DND-41 (cell line): ENCODE measurements at regions not wholly inside any gene's neighbourhood (a gene's known extent, or its start where the extent isn't known, plus 50 kb on each side); places are given as distances from the start of the nearest gene placed in this dataset.

Experiments
- ATAC-seq: fragments of 200-7000 bp; cut with Tn5 transposase; 3 replicates; pipeline ENCODE4 v1.9.1; 2021; ENCODE audit warnings: low read depth; ENCODE audit not compliant: insufficient read depth
- DNase-seq: peaks from one replicate; pipeline ENCODE4 v3.0.0-alpha.2; 2020
- H2AFZ ChIP-seq: 2 replicates; pipeline ENCODE4 v1.6.0; 2012; ENCODE audit warnings: low read depth, low read length
- H3K27ac ChIP-seq: 2 replicates; pipeline ENCODE4 v1.5.1; 2012; ENCODE audit warnings: low read length, inconsistent platforms
- H3K27me3 ChIP-seq: fragments of 200-600 bp; sonication (generic); 2 replicates; pipeline ENCODE4 v1.6.0; 2012; ENCODE audit warnings: low read length, mild to moderate bottlenecking, inconsistent platforms; ENCODE audit not compliant: insufficient read depth, poor library complexity
- H3K36me3 ChIP-seq: 2 replicates; pipeline ENCODE4 v1.5.1; 2012; ENCODE audit warnings: low read length, inconsistent platforms; ENCODE audit not compliant: insufficient read depth
- H3K4me1 ChIP-seq: 2 replicates; pipeline ENCODE4 v1.5.1; 2012; ENCODE audit warnings: mild to moderate bottlenecking, low read length; ENCODE audit not compliant: insufficient read depth
- H3K4me2 ChIP-seq: 2 replicates; pipeline ENCODE4 v1.6.0; 2012; ENCODE audit warnings: mild to moderate bottlenecking, moderate library complexity, low read length, inconsistent platforms; ENCODE audit not compliant: insufficient read depth
- H3K4me3 ChIP-seq, 2 experiments: fragments of 200-600 bp in 1 of 2; shearing (Covaris generic) in 1 of 2; 2 replicates each; pipeline ENCODE4 v1.5.1; 2012 to 2016; ENCODE audit warnings: inconsistent platforms in 2 of 2, low read length in 2 of 2, mild to moderate bottlenecking in 2 of 2, low read depth in 1 of 2, moderate library complexity in 1 of 2
- H3K79me2 ChIP-seq: 2 replicates; pipeline ENCODE4 v1.6.0; 2012; ENCODE audit warnings: low read length, inconsistent platforms; ENCODE audit not compliant: insufficient read depth
- H3K9ac ChIP-seq: 2 replicates; pipeline ENCODE4 v1.6.0; 2012; ENCODE audit warnings: low read depth, mild to moderate bottlenecking, inconsistent platforms, low read length, moderate library complexity
- H3K9me3 ChIP-seq: 2 replicates; pipeline ENCODE4 v1.5.1; 2012; ENCODE audit warnings: low read length, moderate library complexity, mild to moderate bottlenecking, inconsistent platforms; ENCODE audit not compliant: insufficient read depth, severe bottlenecking
- H4K20me1 ChIP-seq: 2 replicates; pipeline ENCODE4 v1.6.0; 2012; ENCODE audit warnings: low read length; ENCODE audit not compliant: insufficient read depth
- CTCF ChIP-seq: IDR thresholded peaks from 2 replicates; pipeline ENCODE4 v1.5.1; 2012; ENCODE audit warnings: borderline replicate concordance, low read length, moderate library complexity, mild to moderate bottlenecking; ENCODE audit not compliant: poor library complexity, severe bottlenecking; ENCODE audit errors: extremely low read depth
- EZH2 ChIP-seq: IDR thresholded peaks from 3 replicates; pipeline ENCODE4 v1.6.1; 2012; ENCODE audit warnings: borderline replicate concordance, low read depth, mild to moderate bottlenecking, moderate library complexity, low read length, inconsistent platforms; ENCODE audit not compliant: severe bottlenecking

GRCh38 chr2:16002575-16002974 lies 62.2 kb downstream of the MYCN start:
- TF ChIP-seq CTCF, result no peak
- TF ChIP-seq EZH2, result no peak

GRCh38 chr2:16002144-16002543 lies 61.8 kb downstream of the MYCN start:
- H3K27ac ChIP-seq, result no peak overlapping the region
- ATAC-seq, result no peak

More at GRCh38 chr2:16002575-16002974, 62.2 kb downstream of the MYCN start:
- DNase-seq (no peak), ATAC-seq (no peak)
- Histone ChIP-seq H2AFZ (no peak overlapping the region), H3K36me3 (no peaks in the 10 kb centered on the region), H3K9ac (no peak overlapping the region), H3K4me3 (no peak overlapping the region), H3K9me3 (no peaks in the 10 kb centered on the region), H3K27ac (no peak overlapping the region), H3K4me1 (no peaks in the 10 kb centered on the region), H3K4me2 (no peak overlapping the region), H3K27me3 (no peaks in the 10 kb centered on the region), H4K20me1 (no peaks in the 10 kb centered on the region), H3K79me2 (no peaks in the 10 kb centered on the region)

DNA sequence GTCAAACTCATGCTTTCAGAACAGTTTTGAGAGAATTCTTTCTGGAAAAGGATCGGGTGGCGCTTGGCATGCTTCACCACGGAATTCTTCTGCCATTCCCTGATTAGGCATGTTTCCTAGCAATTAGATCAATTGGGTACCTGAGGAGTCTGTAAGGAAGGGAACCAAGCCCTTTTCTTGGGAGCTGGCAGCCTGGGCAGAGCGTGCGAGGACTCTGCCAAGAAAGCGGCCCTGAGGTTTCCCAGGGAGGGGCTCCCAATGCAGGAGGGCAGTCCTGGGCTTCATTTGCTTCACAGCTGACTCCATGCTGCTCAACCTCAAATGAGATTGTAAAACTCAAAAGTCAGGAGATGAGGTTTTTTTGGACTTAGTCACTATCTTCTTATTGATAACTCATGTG lies 60.3 kb downstream of the MYCN start:
- Histone ChIP-seq H3K9me3 (no peaks in the 10 kb centered on the region), H3K4me1 (no peaks in the 10 kb centered on the region), H2AFZ (no peak overlapping the region), H3K9ac (no peak overlapping the region), H3K27ac (no peak overlapping the region), H3K4me2 (no peak overlapping the region), H4K20me1 (no peaks in the 10 kb centered on the region), H3K27me3 (no peaks in the 10 kb centered on the region), H3K79me2 (no peaks in the 10 kb centered on the region), H3K4me3 (no peak overlapping the region), H3K36me3 (no peaks in the 10 kb centered on the region)
- TF ChIP-seq CTCF (no peak), EZH2 (no peak)
- ATAC-seq, result no peak
- no peak for DNase-seq

More at GRCh38 chr2:16002144-16002543, 61.8 kb downstream of the MYCN start:
- Histone ChIP-seq H3K4me3 (no peak overlapping the region), H3K27me3 (no peaks in the 10 kb centered on the region), H3K9ac (no peak overlapping the region), H2AFZ (no peak overlapping the region), H3K36me3 (no peaks in the 10 kb centered on the region), H3K4me2 (no peak overlapping the region), H3K79me2 (no peaks in the 10 kb centered on the region), H3K9me3 (no peaks in the 10 kb centered on the region), H4K20me1 (no peaks in the 10 kb centered on the region), H3K4me1 (no peaks in the 10 kb centered on the region)
- DNase-seq, result no peak
- TF ChIP-seq CTCF, result no peak
- TF ChIP-seq EZH2, result no peak
